Activated naive CD4-positive, alpha-beta T cell treated with anti-CD3 and anti-CD28 coated beads, Interleukin-2, amount 50 U/mL, for 16 hours (primary cell): ENCODE measurements at regions not wholly inside any gene's neighbourhood (a gene's known extent, or its start where the extent isn't known, plus 50 kb on each side); places are given as distances from the start of the nearest gene placed in this dataset.

ENCODE experiments used
- DNase-seq: peaks from one replicate; pipeline ENCODE4 v3.0.0-alpha.2; 2020

GRCh38 chr21:27257908-27258556, 291.1 kb upstream of the ADAMTS5 start:
- DNase-seq = no peak

- no peak for DNase-seq
Measured at GRCh38 chr21:27257226-27257625, 290.3 kb upstream of the ADAMTS5 start.

GRCh38 chr21:27251752-27252151, 284.9 kb upstream of the ADAMTS5 start:
- DNase-seq = no peak

GRCh38 chr21:27250366-27250765, 283.5 kb upstream of the ADAMTS5 start:
- no peak for DNase-seq

- no peak for DNase-seq
Measured at GRCh38 chr21:27248814-27249213, 281.9 kb upstream of the ADAMTS5 start.

GRCh38 chr21:27246741-27247140, 279.9 kb upstream of the ADAMTS5 start:
- no peak for DNase-seq

- DNase-seq = no peak
Measured at GRCh38 chr21:27244776-27245175, 277.9 kb upstream of the ADAMTS5 start.

- DNase-seq = no peak
Measured at GRCh38 chr21:27244352-27244751, 277.5 kb upstream of the ADAMTS5 start.

- DNase-seq = no peak
Measured at GRCh38 chr21:27240839-27241238, 274.0 kb upstream of the ADAMTS5 start.

GRCh38 chr21:27233514-27234115, 266.7 kb upstream of the ADAMTS5 start:
- no peak for DNase-seq

- DNase-seq = no peak
Measured at GRCh38 chr21:27225940-27226339, 259.1 kb upstream of the ADAMTS5 start.

- no peak for DNase-seq
Measured at GRCh38 chr21:27225151-27225550, 258.3 kb upstream of the ADAMTS5 start.

GRCh38 chr21:27224169-27224568, 257.3 kb upstream of the ADAMTS5 start:
- DNase-seq = no peak

- DNase-seq = no peak
Measured at GRCh38 chr21:27221077-27221476, 254.2 kb upstream of the ADAMTS5 start.

- no peak for DNase-seq
Measured at GRCh38 chr21:27220416-27220815, 253.5 kb upstream of the ADAMTS5 start.

GRCh38 chr21:27219068-27219467, 252.2 kb upstream of the ADAMTS5 start:
- DNase-seq = no peak

GRCh38 chr21:27213303-27213702, 246.4 kb upstream of the ADAMTS5 start:
- DNase-seq = no peak

GRCh38 chr21:27212441-27212840, 245.6 kb upstream of the ADAMTS5 start:
- no peak for DNase-seq

- DNase-seq = no peak
Measured at GRCh38 chr21:27209546-27209945, 242.7 kb upstream of the ADAMTS5 start.

GRCh38 chr21:27206368-27206982, 239.6 kb upstream of the ADAMTS5 start:
- DNase-seq = no peak

- DNase-seq = no peak
Measured at GRCh38 chr21:27202301-27202700, 235.4 kb upstream of the ADAMTS5 start.

- no peak for DNase-seq
Measured at GRCh38 chr21:27201197-27201596, 234.3 kb upstream of the ADAMTS5 start.

GRCh38 chr21:27196651-27197050, 229.8 kb upstream of the ADAMTS5 start:
- no peak for DNase-seq

GRCh38 chr21:27192281-27192949, 225.5 kb upstream of the ADAMTS5 start:
- DNase-seq = no peak
